ENCODE measurements at regions not wholly inside any gene's neighbourhood (a gene's known extent, or its start where the extent isn't known, plus 50 kb on each side); places are given as distances from the start of the nearest gene placed in this dataset.
"Not testable (repeated sequence)": the region's sequence is repeated elsewhere in the genome, so short reads cannot be mapped to it uniquely, and the experiment has no call there.

DNA sequence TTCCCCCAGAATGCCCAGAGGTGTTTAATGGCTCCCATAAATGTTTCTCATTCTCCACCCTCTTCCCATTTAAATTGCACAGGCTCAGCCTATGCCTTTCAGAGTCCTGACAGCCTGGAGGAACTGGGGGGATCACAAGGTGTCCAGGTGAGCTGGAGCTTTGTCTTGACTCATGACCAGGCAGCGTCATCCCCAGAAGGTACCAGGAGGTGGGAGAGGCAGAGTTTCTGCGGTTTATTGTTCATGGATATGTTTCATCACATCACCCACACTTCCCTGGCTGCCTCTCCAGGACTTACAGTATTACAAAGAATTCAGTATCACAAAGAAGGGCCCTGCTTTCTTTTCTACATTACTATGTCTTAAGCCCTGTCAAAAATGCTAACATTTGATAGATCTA is 103.2 kb upstream of the GALNT18 start:
- H3K4me3 ChIP-seq: no peak overlapping the region
- H3K36me3 ChIP-seq: no peaks in the 10 kb centered on the region
- no peak for TF ChIP-seq POLR2AphosphoS5 (IDR thresholded peaks at IDR 0.05)
- TF ChIP-seq POLR2A (IDR thresholded peaks at IDR 0.05): no peak
- TF ChIP-seq, protein P1, sequence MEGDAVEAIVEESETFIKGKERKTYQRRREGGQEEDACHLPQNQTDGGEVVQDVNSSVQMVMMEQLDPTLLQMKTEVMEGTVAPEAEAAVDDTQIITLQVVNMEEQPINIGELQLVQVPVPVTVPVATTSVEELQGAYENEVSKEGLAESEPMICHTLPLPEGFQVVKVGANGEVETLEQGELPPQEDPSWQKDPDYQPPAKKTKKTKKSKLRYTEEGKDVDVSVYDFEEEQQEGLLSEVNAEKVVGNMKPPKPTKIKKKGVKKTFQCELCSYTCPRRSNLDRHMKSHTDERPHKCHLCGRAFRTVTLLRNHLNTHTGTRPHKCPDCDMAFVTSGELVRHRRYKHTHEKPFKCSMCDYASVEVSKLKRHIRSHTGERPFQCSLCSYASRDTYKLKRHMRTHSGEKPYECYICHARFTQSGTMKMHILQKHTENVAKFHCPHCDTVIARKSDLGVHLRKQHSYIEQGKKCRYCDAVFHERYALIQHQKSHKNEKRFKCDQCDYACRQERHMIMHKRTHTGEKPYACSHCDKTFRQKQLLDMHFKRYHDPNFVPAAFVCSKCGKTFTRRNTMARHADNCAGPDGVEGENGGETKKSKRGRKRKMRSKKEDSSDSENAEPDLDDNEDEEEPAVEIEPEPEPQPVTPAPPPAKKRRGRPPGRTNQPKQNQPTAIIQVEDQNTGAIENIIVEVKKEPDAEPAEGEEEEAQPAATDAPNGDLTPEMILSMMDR (IDR thresholded peaks at IDR 0.05): no peak
- WGBS: 90% methylated on average over 2 of the region's 2 CpGs
- intact Hi-C loops (cut with DNase I): no loop called here
- H3K4me1 ChIP-seq (replicated peaks): no peaks in the 10 kb centered on the region
- no peak for DNase-seq (ENCODE audit: low spot score)
- no peak overlapping the region for H3K27ac ChIP-seq
- no peaks in the 10 kb centered on the region for H3K9me3 ChIP-seq
- H3K27me3 ChIP-seq (replicated peaks; ENCODE audit: insufficient read depth): no peaks in the 10 kb centered on the region

DNA sequence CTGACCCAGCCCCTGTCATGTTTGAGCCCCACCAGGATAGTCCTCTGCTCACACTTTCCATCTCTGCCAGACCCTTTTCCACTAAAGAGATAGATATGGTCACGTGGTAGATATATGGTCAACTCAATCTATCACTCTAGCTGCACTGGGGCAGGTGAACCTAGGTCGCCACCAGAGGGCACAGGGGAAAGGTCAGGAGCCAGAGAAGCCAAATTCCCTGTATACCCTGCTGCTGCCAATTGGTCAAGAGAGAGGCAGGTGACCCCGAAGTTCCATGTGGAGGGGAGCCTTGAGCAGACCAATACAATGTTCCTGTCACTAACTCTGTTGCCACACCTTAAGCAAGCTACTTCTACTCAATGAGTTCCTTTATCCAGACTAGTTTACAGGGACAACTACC is 101.1 kb upstream of the GALNT18 start:
- no peak overlapping the region for H3K27ac ChIP-seq
- H3K4me3 ChIP-seq: no peak overlapping the region
- no peaks in the 10 kb centered on the region for H3K36me3 ChIP-seq
- no peaks in the 10 kb centered on the region for H3K4me1 ChIP-seq (replicated peaks)
- H3K9me3 ChIP-seq: no peaks in the 10 kb centered on the region
- DNase-seq (ENCODE audit: low spot score): no peak
- no peaks in the 10 kb centered on the region for H3K27me3 ChIP-seq (replicated peaks; ENCODE audit: insufficient read depth)
- 92% methylated on average over 3 of the region's 3 CpGs for WGBS
- intact Hi-C loops (cut with DNase I): no loop called here
- TF ChIP-seq, protein P1 (IDR thresholded peaks at IDR 0.05): no peak
- TF ChIP-seq POLR2A (IDR thresholded peaks at IDR 0.05): no peak

DNA sequence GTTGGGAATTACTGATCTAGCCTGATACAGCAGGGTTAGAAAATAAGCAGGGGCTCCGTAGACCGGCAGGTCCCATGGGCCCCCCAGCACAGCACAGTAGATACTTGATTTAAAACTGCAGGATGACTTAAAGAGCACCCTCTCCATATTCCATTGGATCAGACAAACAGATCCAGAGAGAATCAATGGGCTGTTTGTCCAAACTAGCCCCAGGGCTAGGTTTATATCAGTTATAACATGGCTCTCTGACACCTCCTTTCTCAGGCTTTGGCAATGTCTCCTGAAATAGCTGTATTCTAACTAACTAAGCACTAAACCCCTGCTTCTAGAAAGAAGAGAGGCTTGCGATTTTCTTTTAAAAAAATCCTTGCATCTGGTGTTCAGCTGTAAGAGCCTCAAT is 100.4 kb upstream of the GALNT18 start:
- Histone ChIP-seq H3K36me3 (no peaks in the 10 kb centered on the region), H3K4me3 (no peak overlapping the region), H3K27me3 (replicated peaks; ENCODE audit: insufficient read depth) (no peaks in the 10 kb centered on the region), H3K9me3 (no peaks in the 10 kb centered on the region), H3K4me1 (replicated peaks) (no peaks in the 10 kb centered on the region), H3K27ac (no peak overlapping the region)
- TF ChIP-seq POLR2A (IDR thresholded peaks at IDR 0.05) (no peak), POLR2AphosphoS5 (IDR thresholded peaks at IDR 0.05) (no peak)
- TF ChIP-seq, protein P1 (IDR thresholded peaks at IDR 0.05): no peak
- intact Hi-C loops (cut with DNase I): no loop called here
- DNase-seq (ENCODE audit: low spot score): no peak
- 85% methylated on average over 3 of the region's 3 CpGs for WGBS

DNA sequence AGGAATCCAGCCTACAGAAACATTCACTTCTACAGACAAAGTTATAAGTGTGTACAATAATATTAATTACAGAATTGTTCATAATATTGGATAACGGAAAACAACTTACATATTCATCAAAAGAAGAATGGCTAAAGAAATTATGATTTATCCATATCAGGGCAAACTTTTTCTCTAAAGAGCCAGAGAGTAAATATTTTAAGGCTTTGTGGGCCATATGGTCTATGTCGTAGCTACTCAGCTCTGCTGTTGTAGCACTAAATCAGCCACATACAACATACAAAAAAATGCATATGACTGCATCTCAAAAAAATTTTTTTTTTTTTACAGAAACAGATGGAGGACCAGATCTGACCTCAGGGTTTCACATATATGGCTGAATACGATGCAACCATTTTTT is 96.7 kb upstream of the GALNT18 start:
- Histone ChIP-seq H3K9me3 (no peaks in the 10 kb centered on the region), H3K4me3 (no peak overlapping the region), H3K4me1 (replicated peaks) (no peaks in the 10 kb centered on the region), H3K36me3 (no peaks in the 10 kb centered on the region), H3K27me3 (replicated peaks; ENCODE audit: insufficient read depth) (no peaks in the 10 kb centered on the region), H3K27ac (no peak overlapping the region)
- intact Hi-C loops (cut with DNase I): no loop called here
- WGBS: 79% methylated on average over 3 of the region's 3 CpGs
- TF ChIP-seq, protein P1 (IDR thresholded peaks at IDR 0.05): no peak
- no peak for TF ChIP-seq POLR2AphosphoS5 (IDR thresholded peaks at IDR 0.05)
- no peak for DNase-seq (ENCODE audit: low spot score)

DNA sequence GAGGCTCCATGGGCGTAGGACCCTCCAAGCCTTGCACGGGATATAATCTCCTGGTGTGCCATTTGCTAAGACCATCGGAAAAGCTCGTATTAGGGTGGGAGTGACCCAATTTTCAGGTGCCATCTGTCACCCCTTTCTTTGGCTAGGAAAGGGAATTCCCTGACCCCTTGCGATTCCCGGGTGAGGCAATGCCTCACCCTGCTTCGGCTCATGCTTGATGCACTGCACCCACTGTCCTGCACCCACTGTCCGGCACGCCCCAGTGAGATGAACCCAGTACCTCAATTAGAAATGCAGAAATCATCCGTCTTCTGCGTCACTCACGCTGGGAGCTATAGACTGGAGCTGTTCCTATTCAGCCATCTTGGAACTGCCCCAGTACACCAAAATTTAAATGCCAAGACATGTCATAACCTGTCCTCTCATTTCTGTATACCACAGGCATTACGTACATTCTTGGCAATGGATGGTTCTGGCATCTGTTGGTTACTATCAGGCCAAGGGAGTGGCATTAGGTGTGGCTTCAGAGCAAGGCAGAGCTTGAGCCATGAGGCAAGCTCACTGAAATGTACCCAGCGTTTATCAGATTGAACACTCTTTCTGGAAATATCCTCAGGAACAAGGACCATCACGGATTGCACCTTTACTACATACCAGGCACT is 95.4 kb upstream of the GALNT18 start:
- intact Hi-C loops (cut with DNase I): no loop called here
- H3K27me3 ChIP-seq (replicated peaks; ENCODE audit: insufficient read depth): no peaks in the 10 kb centered on the region
- TF ChIP-seq, protein P1 (IDR thresholded peaks at IDR 0.05): no peak
- TF ChIP-seq POLR2A (IDR thresholded peaks at IDR 0.05) (no peak), POLR2AphosphoS5 (IDR thresholded peaks at IDR 0.05) (no peak)
- H3K4me3 ChIP-seq: no peak overlapping the region
- no peak overlapping the region for H3K27ac ChIP-seq
- no peaks in the 10 kb centered on the region for H3K9me3 ChIP-seq
- H3K4me1 ChIP-seq (replicated peaks): no peaks in the 10 kb centered on the region
- DNase-seq (ENCODE audit: low spot score): no peak
- 93% methylated on average over 15 of the region's 15 CpGs for WGBS
- no peaks in the 10 kb centered on the region for H3K36me3 ChIP-seq

DNA sequence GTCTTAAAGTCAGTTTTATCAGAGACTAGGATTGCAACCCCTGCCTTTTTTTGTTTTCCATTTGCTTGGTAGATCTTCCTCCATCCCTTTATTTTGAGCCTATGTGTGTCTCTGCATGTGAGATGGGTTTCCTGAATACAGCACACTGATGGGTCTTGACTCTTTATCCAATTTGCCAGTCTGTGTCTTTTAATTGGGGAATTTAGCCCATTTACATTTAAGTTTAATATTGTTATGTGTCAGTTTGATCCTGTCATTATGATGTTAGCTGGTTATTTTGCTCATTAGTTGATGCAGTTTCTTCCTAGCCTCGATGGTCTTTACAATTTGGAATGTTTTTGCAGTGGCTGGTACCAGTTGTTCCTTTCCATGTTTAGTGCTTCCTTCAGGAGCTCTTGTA is 93.3 kb upstream of the GALNT18 start:
- H3K9me3 ChIP-seq; DNase-seq (ENCODE audit: low spot score); H3K36me3 ChIP-seq; H3K4me1 ChIP-seq (replicated peaks); H3K27ac ChIP-seq; H3K4me3 ChIP-seq; intact Hi-C loops (cut with DNase I); H3K27me3 ChIP-seq (replicated peaks; ENCODE audit: insufficient read depth): not testable (repeated sequence)
- 100% methylated on average over 1 of the region's 1 CpG for WGBS
